HAP-1 (cell line): ENCODE measurements at regions not wholly inside any gene's neighbourhood (a gene's known extent, or its start where the extent isn't known, plus 50 kb on each side); places are given as distances from the start of the nearest gene placed in this dataset.

Experiments used
- DNase-seq, 2 experiments: peaks; one replicate each; pipeline ENCODE4 v3.0.0-alpha.2; 2016 to 2020; ENCODE audit warnings: low spot score in 2 of 2
- H3K27me3 ChIP-seq: fragments of 250-450 bp; sonication (Bioruptor Pico); 2 replicates; pipeline ENCODE4 v1.5.1; 2020; ENCODE audit warnings: low read depth, mild to moderate bottlenecking, moderate library complexity
- H3K36me3 ChIP-seq: fragments of 250-450 bp; sonication (Bioruptor Pico); replicated peaks from 2 replicates; pipeline ENCODE4 v1.5.1; 2020; ENCODE audit warnings: mild to moderate bottlenecking
- H3K4me1 ChIP-seq: fragments of 250-450 bp; sonication (Bioruptor Pico); 2 replicates; pipeline ENCODE4 v1.5.1; 2020; ENCODE audit warnings: mild to moderate bottlenecking
- H3K4me3 ChIP-seq: fragments of 250-450 bp; sonication (Bioruptor Pico); 2 replicates; pipeline ENCODE4 v1.5.1; 2020; ENCODE audit warnings: mild to moderate bottlenecking, moderate library complexity
- H3K9me3 ChIP-seq: fragments of 250-450 bp; sonication (Bioruptor Pico); 2 replicates; pipeline ENCODE4 v1.5.1; 2020; ENCODE audit warnings: mild to moderate bottlenecking, moderate library complexity
- in situ Hi-C: fragments of 300-500 bp; cut with MboI; formaldehyde crosslinking; loops from 3 replicates; pipeline ENCODE4 v1.14.3; 2020; ENCODE audit warnings: low sequenced_read_pairs, inconsistent platforms, mixed read lengths

GRCh38 chr2:19504400-19505198 lies 146.2 kb upstream of the OSR1 start:
- no peaks in the 10 kb centered on the region for H3K27me3 ChIP-seq
- H3K4me1 ChIP-seq, result no peaks in the 10 kb centered on the region
- no peak for DNase-seq
- H3K4me3 ChIP-seq, result no peak overlapping the region
- in situ Hi-C loops, result no loop called here
- H3K36me3 ChIP-seq, result no peaks in the 10 kb centered on the region
- no peaks in the 10 kb centered on the region for H3K9me3 ChIP-seq

DNA sequence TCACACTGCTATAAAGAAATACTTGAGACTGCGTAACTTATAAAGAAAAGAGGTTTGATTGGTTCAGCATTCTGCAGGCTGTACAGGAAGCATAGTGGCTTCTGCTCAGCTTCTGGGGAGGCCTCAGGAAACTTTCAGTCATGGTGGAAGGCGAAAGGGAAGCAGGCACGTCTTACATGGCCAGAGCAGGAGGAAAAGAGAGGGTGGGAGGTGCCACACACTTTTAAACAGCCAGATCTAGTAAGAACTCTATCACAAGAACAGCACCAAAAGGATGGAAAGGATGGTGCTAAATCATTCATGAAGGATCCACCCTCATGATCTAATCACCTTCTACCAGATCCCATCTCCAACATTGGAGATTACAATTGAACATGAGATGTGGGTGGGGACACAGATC lies 145.5 kb upstream of the OSR1 start:
- Histone ChIP-seq H3K27me3 (no peaks in the 10 kb centered on the region), H3K36me3 (no peaks in the 10 kb centered on the region), H3K4me1 (no peaks in the 10 kb centered on the region), H3K9me3 (no peaks in the 10 kb centered on the region), H3K4me3 (no peak overlapping the region)
- in situ Hi-C loops, result no loop called here
- DNase-seq, result no peak

GRCh38 chr2:19503406-19503805 lies 145.0 kb upstream of the OSR1 start:
- in situ Hi-C loops, result no loop called here
- no peaks in the 10 kb centered on the region for H3K4me1 ChIP-seq
- no peaks in the 10 kb centered on the region for H3K36me3 ChIP-seq
- H3K27me3 ChIP-seq, result no peaks in the 10 kb centered on the region
- no peaks in the 10 kb centered on the region for H3K9me3 ChIP-seq
- H3K4me3 ChIP-seq, result no peak overlapping the region
- DNase-seq, result no peak

DNA sequence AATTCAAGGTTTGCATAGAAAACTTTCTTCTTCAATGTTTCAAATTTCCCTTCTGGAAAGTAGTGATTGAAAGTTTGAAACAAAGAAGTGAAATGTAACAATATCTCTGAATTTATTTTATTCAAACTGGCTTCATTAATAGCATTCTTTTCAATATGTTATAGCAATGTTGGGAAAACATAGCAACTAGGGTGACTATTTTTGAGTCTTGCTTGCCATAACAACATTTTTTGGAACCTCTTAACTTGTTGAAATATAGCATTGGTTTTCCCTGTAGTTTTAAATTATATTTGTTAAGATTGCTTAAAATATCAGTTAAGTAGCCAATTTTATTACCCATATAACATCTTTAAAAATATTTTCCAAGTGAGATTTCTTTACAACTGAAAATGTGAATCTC lies 141.7 kb upstream of the OSR1 start:
- H3K36me3 ChIP-seq, result no peaks in the 10 kb centered on the region
- no peak overlapping the region for H3K4me3 ChIP-seq
- H3K27me3 ChIP-seq, result no peaks in the 10 kb centered on the region
- in situ Hi-C loops, result no loop called here
- DNase-seq, result no peak
- no peaks in the 10 kb centered on the region for H3K9me3 ChIP-seq
- no peaks in the 10 kb centered on the region for H3K4me1 ChIP-seq

DNA sequence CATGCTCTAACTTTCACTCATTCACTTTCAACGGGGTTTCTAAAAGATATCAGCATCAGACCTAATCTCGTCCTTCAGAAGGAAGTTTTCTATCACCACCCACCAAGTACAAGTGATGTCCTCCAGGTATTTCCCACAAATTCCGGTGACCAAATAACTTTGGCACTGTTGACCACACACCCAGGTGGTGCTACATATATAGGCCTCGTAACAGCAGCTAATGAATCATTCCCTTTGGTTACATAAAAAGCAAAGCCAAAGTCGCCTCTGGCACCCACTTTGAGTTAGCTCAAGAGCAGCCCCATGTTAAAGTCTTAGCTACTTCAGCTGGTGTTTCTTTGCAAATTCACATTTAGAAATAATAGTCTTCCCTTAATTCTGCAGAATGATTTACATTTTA lies 138.2 kb upstream of the OSR1 start:
- H3K4me1 ChIP-seq, result no peaks in the 10 kb centered on the region
- in situ Hi-C loops, result no loop called here
- H3K9me3 ChIP-seq, result no peaks in the 10 kb centered on the region
- H3K27me3 ChIP-seq, result no peaks in the 10 kb centered on the region
- DNase-seq, result no peak
- no peak overlapping the region for H3K4me3 ChIP-seq
- H3K36me3 ChIP-seq, result no peaks in the 10 kb centered on the region

- Histone ChIP-seq H3K36me3 (no peaks in the 10 kb centered on the region), H3K4me3 (no peak overlapping the region), H3K4me1 (no peaks in the 10 kb centered on the region), H3K9me3 (no peaks in the 10 kb centered on the region), H3K27me3 (no peaks in the 10 kb centered on the region)
- in situ Hi-C loops, result no loop called here
- no peak for DNase-seq
Measured at GRCh38 chr2:19494241-19494640, 135.8 kb upstream of the OSR1 start.

DNA sequence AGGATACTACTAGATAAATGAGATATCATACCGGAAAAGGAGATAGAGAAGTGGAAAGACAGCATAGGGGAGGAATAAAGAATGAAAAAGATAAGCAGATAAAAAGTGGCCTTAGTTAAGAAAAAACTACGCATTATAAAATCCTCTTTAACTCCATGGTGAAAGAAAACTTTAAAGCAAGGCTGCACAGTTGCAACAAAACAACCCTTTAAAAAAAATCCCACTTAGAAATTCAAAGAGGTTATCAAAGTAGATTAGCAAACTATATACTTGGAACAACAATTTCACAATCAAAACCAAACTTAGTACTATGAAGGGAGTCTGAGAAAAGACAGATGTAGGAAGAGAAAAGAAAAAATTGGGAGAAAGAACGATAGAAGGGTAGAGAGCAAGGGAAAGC lies 133.4 kb upstream of the OSR1 start:
- Histone ChIP-seq H3K4me3 (no peak overlapping the region), H3K36me3 (no peaks in the 10 kb centered on the region), H3K4me1 (no peaks in the 10 kb centered on the region), H3K9me3 (no peaks in the 10 kb centered on the region), H3K27me3 (no peaks in the 10 kb centered on the region)
- in situ Hi-C loops, result no loop called here
- no peak for DNase-seq

- Histone ChIP-seq H3K4me1 (no peaks in the 10 kb centered on the region), H3K9me3 (no peaks in the 10 kb centered on the region), H3K36me3 (no peaks in the 10 kb centered on the region), H3K4me3 (no peak overlapping the region), H3K27me3 (no peaks in the 10 kb centered on the region)
- in situ Hi-C loops, result no loop called here
- DNase-seq, result no peak
Measured at GRCh38 chr2:19490846-19491435, 132.5 kb upstream of the OSR1 start.

DNA sequence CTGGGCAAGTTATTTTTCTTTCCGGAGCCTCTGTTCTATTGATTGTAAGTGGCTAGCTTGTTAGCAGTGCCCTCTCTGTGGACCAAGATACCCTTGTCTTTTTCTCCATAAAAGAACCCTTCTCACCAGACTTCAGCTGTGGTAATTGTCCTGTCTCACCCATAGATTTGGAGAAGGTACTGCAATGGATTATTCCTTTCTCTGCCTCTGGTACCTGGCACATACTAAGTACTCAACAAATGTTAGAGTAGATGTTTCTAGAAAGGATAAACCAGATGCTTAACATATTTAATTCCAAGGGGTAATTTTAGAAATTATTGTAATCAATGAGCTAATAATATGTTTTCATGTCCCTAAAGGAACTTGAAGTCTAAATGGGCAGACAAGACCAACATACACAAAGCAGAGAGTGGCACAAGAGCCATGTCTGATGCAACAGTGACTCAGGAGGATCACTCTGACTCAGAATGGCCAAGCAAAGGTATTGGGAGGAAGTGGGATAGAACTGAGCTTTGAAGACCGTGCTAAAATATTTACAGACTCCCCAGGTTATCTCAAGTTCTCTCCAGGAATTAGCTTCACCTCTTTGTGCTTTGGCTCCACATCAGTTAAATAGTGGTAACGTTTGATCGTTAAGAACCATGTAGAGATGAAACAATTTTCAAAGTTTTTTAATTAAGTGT lies 129.7 kb upstream of the OSR1 start:
- in situ Hi-C loops, result no loop called here
- Histone ChIP-seq H3K4me3 (no peak overlapping the region), H3K4me1 (no peaks in the 10 kb centered on the region), H3K9me3 (no peaks in the 10 kb centered on the region), H3K36me3 (no peaks in the 10 kb centered on the region), H3K27me3 (no peaks in the 10 kb centered on the region)
- DNase-seq, result no peak

GRCh38 chr2:19484736-19485135 lies 126.3 kb upstream of the OSR1 start:
- no peaks in the 10 kb centered on the region for H3K4me1 ChIP-seq
- no peak for DNase-seq
- H3K9me3 ChIP-seq, result no peaks in the 10 kb centered on the region
- in situ Hi-C loops, result no loop called here
- H3K36me3 ChIP-seq, result no peaks in the 10 kb centered on the region
- no peaks in the 10 kb centered on the region for H3K27me3 ChIP-seq
- no peak overlapping the region for H3K4me3 ChIP-seq

GRCh38 chr2:19480673-19481072 lies 122.2 kb upstream of the OSR1 start:
- H3K36me3 ChIP-seq, result no peaks in the 10 kb centered on the region
- no peaks in the 10 kb centered on the region for H3K4me1 ChIP-seq
- H3K27me3 ChIP-seq, result no peaks in the 10 kb centered on the region
- DNase-seq, result no peak
- no peaks in the 10 kb centered on the region for H3K9me3 ChIP-seq
- in situ Hi-C loops, result no loop called here
- H3K4me3 ChIP-seq, result no peak overlapping the region

DNA sequence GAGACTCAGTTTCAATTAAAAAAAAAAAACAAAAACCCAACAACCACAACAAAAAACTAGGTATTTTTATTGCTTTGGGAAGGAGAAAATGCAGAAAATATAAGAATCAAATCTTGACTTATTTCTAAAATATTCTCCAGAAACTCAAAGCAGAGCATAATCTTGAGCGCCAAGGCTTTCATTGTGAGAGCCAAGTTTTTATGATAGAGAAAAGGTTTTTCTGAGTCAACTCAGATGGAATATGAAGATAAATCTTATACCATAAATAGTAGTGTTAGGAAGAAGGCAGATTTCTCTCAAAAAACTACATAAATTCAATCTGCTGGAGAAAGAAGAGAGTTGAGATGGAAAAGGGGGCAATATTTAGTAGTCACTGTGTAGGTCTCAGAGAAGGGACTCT lies 121.2 kb upstream of the OSR1 start:
- Histone ChIP-seq H3K27me3 (no peaks in the 10 kb centered on the region), H3K4me3 (no peak overlapping the region), H3K4me1 (no peaks in the 10 kb centered on the region), H3K9me3 (no peaks in the 10 kb centered on the region), H3K36me3 (no peaks in the 10 kb centered on the region)
- no peak for DNase-seq
- in situ Hi-C loops, result no loop called here

- Histone ChIP-seq H3K4me3 (no peak overlapping the region), H3K9me3 (no peaks in the 10 kb centered on the region), H3K4me1 (no peaks in the 10 kb centered on the region), H3K27me3 (no peaks in the 10 kb centered on the region), H3K36me3 (no peaks in the 10 kb centered on the region)
- in situ Hi-C loops, result no loop called here
- DNase-seq, result no peak
Measured at GRCh38 chr2:19478409-19478808, 120.0 kb upstream of the OSR1 start.

- no peaks in the 10 kb centered on the region for H3K27me3 ChIP-seq
- in situ Hi-C loops, result no loop called here
- no peaks in the 10 kb centered on the region for H3K36me3 ChIP-seq
- no peak for DNase-seq
- H3K9me3 ChIP-seq, result no peaks in the 10 kb centered on the region
- H3K4me3 ChIP-seq, result no peak overlapping the region
- no peaks in the 10 kb centered on the region for H3K4me1 ChIP-seq
Measured at GRCh38 chr2:19476327-19476726, 117.9 kb upstream of the OSR1 start.
